ENCODE measurements at regions not wholly inside any gene's neighbourhood (a gene's known extent, or its start where the extent isn't known, plus 50 kb on each side); places are given as distances from the start of the nearest gene placed in this dataset.

DNA sequence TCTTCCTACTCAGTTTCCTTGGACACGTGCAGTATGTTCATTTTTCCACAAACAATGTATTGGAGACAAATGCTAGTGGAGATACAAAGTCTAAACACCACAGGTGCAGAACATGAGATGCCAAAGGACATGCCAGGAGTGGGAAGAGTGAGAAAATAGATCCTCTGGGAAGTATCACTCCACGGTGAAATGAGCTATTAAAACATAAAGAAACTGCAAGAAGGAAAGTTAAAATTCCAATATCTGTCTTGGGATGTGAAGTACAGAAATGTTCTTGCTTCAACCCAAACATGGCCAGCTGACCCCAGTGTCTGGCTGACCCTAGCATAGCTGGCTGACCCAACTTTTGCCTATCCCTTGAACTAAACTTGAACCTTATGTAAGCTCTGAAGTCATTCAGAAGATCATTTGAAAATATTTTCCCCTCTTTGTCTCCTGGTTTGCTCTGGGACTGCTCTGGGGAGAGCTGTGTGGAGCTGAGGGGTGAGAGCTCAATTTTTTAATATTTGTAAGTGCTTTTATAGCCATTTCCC lies 59.5 kb downstream of the FZD1 start:
- no peak for DNase-seq

DNA sequence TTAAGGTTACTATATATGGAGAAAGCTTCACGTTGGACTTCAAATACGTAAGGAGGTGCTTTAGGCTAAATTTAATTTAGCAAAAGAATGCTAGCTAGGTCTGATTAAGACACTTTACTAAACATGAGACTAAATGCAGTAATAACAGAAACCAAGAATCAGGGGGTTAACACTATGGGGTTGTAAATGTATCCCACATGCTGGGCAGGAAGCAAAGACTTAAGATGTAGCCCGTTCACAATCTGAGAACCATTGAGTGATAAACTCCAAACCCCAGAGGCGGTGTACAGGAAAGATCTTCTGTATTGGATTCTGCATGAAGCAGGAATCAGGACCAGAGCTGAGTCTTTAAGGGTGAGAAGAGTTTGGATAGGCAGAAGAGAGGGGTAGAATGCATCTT lies 60.4 kb downstream of the FZD1 start:
- DNase-seq = no peak

DNA sequence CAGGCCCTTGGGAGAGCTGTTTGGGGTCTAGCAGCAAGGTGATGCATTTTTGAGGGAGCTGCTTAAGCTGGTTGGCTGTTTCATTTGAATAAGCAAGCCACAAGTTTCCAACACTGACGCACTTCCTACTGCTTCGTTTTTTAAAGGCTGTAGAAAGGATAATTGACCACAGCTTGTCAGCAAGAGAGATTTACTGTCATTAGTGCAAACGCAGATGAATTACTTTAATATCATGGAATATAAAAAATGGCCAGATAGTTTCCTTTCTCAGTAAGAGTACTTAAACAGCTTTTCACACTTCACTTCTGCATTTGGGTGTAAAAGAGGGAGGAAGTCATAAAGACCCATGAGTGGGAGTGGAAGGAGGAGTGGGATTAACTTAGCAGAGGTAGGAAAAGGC lies 61.5 kb downstream of the FZD1 start:
- DNase-seq = no peak

DNA sequence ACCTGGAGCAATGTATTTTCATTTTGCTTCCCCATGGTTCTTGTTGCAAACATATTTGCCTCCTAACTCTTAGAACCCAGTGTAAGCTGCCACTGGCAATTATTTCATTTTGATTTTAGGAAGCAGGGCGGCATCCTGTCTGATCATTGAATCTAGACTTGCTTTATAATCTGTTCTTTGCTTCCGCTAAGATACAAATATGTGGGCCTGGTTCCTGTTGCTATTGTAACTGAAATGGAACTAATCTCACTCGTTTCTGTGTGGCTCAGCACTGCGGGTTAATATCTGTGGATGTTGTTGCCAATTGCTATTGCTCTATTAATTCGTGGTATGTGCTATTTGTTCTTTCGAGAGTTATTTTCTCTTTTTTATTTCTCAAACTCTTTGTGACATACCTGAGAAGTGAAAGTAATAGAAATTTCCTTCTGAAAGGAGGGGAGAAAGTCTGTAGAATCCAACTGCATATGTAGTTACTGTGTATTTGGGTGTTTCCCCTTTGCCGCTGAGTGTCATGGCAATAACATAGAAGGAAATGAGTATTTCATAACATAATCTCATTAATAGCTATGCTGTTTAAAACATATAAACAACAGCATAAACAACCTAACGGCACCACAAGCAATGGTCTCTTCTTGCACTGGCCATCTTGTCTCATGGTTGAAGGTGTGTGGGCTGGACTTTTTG lies 62.4 kb downstream of the FZD1 start:
- no peak for DNase-seq

DNA sequence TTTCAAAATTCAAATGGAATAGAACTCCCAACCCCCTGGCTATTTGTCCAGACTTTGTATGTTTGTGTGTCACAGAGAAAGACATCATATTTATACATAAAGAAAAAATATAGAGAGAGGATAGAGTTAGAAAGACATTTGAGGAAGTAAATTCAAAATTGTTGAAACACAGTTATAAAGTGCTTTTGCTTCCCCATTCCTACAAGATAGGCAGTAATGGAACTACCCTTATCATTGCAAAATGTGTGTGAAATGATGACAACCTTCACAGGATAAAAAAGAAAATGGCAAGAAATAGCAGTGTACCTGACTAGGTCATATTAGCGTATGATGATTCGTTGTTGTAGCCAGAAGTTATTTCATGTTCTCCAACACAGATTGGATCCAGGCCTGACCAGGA lies 63.1 kb downstream of the FZD1 start:
- no peak for DNase-seq

DNA sequence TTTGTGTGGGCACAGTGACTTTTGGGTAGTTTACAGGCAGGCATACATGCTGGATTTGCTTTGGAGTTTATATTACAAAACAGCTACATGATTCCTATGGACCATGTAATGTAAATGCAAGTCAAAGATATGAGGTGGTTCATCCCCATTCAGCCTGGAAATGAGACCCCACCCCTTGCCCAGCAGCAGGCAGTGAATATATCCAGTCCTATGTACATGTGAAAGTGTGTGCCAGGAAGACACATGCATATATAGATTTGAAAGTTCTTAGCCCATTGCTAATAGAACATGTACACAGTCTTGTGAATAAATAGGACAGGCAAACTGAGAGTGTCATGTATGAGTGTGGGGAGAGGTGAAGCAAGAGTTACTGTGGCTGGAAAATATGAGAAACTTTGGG lies 65.3 kb downstream of the FZD1 start:
- DNase-seq = no peak

DNA sequence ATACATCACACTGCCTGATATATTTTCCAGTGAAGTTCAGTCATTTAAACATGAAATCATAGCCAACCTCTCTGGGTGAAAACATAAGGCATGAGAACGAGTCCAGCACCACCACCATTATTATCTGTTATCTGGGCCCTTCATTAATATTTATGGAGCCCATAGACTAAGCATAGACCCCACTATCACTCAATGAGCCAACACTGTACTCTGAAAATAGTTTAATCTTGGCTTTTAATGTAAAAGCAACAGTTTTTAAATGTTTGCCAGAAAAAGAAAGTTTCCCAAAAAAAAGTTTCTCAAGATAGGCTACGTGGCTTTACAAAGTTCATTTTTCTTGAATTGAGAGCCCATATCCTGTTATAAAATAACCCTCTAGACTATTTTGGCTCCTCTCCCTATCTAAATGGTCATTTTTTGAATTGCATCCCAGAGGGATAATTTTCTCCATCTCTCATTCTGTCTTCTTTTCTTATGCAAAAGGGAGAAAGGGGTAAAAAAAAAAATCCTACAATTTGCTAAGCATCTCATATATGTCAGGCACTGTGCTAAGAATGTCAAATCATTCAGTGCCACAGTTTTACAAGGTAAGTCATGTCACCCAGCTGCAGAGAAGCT lies 66.1 kb downstream of the FZD1 start:
- no peak for DNase-seq

DNA sequence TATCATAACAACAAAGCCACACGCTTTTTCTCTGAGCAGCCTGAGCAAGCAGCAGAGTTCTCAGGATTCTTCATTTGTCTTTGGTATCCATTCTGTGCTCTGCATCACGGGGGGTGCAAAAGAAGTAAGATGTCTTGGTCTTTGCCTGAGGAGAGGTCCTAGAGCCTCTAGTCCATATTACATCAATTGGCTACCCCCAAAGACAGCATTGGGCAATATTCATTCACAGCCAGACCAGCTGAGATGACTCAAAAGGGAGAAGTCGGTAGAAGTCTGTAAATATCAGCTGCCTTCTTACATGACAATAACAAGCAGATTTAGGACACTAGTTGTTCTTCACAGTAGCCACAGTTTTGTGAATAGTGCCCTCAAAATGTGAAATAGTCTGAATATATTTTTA lies 66.6 kb downstream of the FZD1 start:
- DNase-seq = no peak

DNA sequence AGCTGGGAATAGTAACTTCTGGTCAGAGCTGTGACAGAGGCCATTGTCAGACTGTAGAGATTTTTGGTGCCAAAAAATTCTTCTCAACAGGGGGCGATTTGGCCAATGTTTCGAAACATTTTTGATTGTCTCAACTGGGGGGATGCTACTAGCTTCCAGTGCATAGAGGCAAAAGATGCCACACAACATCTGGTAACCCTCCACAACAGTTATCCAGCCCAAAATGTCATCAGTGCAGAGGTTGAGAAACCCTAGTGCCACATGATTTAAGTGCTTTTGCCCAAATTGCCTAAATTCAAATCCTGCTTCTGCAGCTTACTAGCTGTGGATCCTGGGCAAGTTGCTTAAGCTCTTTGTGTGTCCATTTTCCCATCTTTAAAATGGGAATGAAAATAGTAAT lies 71.9 kb downstream of the FZD1 start:
- no peak for DNase-seq

DNA sequence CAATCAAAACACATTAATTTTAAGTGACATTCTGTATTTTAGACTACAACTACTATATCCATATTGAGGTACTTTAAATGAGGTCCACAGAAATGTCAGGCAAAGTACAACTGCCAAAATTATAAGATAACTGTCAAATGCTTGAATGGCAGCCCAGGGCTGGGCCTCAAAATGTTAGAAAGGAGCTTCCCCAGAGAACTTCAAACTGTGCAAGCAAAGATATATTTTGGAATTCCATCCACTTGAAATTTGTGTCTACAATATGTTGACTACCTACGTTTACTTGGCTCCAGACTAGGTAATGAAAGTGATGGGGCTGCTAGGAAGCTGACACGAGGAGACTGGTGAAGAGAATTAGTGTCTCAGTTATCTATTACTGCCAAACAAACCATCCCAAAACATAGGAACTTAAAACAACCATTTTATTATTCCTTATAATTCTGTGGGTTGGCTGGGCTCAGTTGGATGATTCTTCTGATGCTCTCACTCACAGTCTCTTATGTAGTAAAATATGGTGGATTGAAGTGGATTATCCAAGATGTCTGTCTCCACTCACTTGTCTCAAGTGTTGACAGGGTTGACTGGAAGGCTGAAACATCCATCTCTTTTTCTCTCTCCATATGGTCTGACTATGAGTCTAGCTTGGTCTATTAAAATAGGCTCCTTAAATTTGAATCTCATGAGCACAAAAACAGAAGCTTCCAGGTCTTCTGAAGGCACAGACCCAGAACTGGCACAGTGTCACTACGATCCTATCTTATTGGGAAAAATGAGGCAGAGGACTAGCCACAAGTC lies 74.2 kb downstream of the FZD1 start:
- no peak for DNase-seq

DNA sequence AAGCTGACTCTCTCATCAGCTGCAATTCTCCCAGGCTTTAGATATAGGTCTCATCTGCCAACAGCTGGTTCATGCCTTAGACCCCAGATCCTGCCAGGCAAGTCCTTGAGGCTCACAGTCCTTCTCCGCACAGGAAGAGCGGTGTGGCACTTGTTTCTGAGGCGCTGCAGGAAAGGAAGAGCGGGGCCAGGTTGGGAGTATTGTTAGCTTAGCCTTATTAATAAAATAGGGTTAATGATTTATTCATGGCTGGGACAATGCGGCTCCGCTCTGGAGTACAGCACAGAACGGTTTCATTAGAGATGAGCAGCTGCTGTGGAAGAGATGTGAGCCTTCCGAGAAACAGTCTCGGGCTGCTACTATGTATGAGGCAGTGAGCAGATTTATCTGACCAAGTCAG lies 78.1 kb downstream of the FZD1 start:
- no peak for DNase-seq

DNA sequence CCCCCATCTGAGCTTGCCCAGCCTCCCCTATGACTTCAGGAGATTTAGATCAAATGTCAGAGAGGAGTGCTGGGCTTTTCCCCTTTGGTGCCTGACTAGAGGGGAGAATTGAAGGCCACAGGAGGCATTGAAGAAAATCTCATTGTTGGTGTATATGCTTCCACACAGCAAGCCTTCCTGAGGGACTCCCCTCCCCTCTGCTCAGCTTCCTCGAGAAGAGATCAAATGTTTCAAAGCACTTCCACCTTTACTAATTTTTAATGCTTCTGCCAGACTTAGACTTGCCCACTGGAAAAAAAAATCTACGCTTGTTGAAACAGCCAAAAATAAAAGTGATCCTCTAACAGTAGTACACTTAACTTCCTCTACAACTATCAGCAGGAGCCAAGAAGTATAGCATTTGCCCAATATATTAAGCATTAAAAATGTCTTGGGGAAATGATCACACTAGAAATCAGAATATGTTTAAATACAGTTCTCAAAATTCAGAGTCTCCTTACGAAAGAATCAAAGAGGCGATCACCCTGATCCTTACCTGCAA lies 79.3 kb downstream of the FZD1 start:
- no peak for DNase-seq

DNA sequence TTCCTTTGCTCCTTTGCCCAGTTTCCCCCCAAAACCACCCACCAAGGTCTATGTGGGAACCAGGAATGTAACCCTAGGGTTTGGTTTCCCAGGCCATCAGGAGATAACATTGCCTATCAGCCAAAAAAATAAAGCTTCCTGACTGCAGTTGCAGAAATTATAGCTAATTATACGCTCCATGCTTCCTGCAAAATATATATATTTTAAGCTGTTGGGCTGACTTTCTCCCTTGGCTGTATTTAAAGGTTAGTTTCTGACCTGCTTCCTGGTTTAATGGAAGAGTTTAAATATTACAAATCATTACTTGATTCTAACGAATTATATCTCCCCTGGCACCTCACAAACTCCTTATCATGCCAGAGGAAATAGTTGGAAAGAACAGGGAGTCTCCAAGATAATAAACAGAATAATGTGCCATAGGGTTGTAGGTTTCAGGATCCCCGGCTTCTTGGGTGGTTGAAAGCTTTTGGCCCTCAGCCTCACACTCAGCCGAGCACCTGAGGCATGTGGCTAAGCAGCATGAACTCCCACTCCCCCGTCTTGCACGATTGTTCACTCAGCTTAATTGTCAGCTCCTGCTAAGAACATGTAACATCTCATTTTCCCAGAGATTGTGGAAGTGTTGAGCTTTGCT lies 79.9 kb downstream of the FZD1 start:
- no peak for DNase-seq

DNA sequence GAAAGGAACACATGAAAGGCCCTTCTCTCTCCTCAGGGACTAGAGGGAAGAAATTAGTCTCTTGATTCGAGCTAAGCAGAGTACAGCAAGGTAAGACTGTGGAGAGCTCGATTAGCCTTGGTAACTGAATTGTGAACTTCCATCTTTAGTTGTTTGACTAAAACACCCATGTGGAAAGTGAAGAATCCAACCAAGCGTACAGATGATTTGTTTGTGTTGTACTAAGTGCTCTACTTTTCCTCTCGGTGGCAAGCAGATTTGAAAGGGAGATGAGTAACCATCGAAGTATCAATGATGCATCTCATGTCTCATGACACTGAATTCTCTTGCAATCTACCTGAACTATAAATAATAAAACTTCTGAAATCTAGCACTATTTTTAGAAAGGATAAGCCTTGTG lies 80.7 kb downstream of the FZD1 start:
- DNase-seq = no peak

DNA sequence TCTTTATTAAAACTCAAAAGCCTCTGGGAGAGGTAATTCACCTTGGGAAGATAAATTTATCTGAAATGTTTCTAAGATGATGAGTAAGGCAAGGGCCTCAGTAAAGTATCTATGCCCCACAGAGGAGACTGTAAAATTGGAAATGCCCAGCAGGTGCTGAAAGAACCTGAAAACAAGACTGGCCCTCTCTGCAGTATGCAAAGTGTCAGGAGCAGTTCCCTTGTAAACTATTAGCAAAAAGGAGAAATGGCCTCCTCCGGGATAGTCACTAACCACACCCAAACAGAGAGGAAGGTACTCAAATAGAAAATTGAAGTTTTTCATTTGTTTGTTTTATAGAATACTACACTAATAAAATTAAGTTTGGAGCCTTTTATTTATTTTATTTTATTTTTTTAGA lies 81.2 kb downstream of the FZD1 start:
- no peak for DNase-seq

DNA sequence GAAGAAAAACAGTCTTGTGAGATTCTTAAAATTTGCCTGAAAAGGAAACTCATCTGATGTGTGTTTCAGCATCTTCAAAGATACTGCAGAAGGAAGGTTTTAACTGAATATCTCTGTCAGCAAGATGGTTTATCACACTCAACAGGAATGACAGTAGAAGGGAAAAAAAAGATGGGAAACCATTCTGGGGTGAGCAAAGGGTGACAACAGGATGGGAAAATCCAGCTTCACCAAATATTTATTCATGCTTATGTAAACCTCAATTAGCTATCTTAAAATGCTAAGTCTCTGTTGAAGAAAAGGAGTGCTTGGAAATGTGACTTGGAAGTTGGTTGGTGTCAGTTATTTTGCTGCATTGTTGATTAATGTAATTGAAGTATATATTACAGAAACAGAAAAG lies 82.2 kb downstream of the FZD1 start:
- no peak for DNase-seq

DNA sequence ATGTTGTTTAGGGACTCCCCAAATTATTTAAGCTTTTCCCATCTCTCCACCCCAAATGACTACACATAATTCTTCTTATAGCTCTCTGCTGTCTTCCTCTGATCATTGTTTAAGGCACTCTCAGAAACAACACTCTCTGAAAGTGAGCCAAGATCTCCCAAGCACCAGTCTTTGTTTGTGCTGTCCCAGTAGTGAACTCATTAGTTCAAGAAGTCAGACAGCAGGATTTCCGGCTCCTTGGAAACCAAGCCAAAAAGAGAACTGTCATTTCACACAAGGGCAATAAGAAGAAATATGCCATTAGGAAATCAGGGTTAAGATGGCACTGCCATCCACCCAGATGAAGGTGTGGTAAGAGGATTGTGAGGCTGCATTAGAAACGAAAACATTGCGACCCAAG lies 83.1 kb downstream of the FZD1 start:
- DNase-seq = no peak

DNA sequence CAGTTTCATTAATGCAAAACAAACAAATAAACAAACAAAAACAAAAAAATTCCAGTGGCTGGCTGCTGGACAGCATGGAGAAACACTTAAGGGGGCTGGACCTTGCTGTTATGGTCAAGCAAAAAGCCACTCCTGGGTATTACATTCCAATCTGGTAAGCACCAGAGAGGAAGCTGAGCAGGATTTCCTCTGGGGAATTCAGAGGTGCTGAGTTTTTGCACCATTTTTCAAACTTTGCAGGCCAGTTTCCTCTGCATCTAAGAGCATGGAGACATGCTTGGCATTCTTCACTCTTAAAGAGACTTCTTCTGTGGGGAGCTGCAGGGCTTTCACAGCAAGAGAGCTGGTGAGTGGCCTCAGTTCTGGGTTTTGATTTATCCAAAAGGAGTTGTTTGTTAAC lies 84.5 kb downstream of the FZD1 start:
- DNase-seq = no peak

DNA sequence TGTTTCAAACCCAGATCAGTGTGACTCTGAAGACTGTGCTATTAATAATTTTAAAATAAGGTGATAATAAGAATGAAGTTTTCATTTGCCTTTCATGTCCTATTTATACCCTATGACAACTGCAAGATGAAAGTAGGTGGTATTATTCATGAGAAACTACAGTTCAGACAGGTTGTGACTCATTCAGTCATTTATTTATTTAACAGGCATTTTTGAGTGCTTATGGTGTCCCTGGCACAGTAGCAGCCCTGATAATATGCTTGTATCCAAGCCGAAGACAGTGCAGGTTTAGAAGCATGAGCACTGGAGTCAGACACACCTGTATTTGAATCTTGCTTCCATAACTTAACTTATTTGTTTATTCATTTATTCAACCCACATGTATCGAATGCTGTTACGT lies 87.1 kb downstream of the FZD1 start:
- DNase-seq = no peak

DNA sequence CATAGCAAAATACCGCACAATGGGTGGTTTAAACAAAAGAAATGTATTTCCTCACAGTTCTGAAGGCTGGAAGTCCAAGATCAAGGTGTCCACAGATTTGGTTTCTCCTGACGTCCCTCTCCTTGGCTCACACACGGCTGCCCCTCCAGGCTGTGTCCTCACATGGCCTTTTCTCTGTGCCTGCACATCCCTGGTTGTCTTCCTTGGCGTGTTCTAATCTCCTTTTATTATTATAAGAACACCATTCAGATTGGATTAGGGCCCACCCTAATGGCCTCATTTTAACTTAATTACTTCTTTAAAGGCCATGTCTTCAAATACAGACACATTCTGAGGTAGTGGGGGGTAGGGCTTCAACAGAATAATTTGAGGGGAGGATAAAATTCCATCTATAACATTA lies 87.9 kb downstream of the FZD1 start:
- DNase-seq = no peak

DNA sequence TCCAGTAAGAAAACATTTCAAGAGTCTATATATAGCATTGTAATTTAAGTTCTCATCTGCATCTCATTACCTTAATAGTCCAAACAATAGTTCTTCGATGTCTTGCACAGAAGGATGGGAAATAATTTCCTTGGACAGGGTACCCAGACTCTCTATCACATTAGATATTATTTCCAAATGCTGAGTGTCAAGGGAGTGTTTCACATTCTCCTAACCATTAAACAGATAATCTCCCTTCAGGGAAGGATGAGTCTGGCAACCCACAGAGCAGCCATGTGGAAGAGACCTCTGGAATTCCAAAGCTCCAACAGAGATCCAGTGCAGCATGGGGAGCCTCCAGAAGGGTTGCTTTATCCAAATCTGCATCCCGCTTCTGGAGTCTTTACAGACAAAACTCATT lies 89.6 kb downstream of the FZD1 start:
- no peak for DNase-seq

DNA sequence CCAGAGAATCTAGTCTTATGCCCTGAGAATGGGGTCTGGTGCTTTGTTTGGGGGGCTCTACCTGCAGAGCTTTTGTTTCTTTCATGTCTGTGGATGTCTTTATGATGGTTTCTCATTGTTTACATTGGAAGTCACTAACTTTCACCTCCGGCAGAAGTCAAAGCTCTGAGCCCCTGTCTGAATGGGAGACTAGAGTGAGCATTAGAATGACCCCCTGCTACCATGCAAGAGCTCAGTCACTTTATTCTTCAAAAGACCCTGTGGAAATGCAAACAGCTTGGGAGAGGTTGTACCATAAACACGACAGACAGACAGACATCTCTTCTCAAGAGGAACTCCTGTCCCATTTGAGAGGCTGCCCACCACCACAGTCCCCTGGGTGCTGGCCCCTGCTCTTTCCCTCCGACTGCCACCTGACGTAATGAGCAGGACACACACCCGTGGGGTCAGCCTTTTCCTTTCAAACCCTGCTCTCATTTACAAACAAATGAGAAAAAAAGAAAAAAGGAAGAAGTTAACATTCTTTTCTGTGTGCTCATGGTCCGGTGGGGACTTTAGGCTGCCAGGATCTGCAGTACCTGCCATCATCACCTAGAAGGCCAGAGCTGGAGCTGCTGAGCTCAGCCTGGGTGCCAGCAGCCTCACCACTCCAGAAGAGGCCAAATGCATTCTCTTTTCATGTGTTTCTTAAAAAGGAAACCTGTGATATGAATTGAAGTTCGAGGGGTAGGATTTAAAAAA lies 91.6 kb downstream of the FZD1 start:
- no peak for DNase-seq

DNA sequence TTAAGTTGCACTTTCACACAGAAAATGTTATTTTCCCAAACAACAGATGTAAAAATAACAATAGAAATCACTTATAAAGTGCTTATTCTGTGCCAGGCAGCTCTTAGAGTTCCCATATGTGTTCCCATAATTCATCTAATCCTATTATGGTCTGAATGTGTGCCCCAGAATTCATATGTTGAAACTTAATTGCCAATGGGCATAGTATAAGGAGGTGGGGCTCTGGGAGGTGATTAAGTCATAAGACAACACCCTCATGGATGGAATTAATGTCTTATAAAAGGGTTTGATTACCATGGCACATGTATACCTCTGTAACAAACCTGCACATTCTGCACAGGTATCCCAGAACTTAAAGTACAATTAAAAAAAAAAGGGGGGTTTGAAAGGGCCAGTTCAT lies 92.7 kb downstream of the FZD1 start:
- no peak for DNase-seq

Measured in T1000 (cell line).